Bronchial epithelial cell (primary cell): ENCODE measurements at regions not wholly inside any gene's neighbourhood (a gene's known extent, or its start where the extent isn't known, plus 50 kb on each side); places are given as distances from the start of the nearest gene placed in this dataset.
A peak's percentile ranks its signal among the peaks of the same experiment; 100 is the strongest.
"Not testable (repeated sequence)": the region's sequence is repeated elsewhere in the genome, so short reads cannot be mapped to it uniquely, and the experiment has no call there.

Source experiments
- DNase-seq: peaks from one replicate; pipeline ENCODE4 v3.0.0-alpha.2; 2010; ENCODE audit warnings: low read depth
- FAIRE-seq: peaks from 2 replicates; lab custom pipeline; 2011; peaks lifted over from hg19 to GRCh38; lab: Jason Lieb, UNC
- H3K27me3 ChIP-seq: 2 replicates; pipeline ENCODE4 v1.5.1; 2011; ENCODE audit warnings: low read length; ENCODE audit not compliant: control insufficient read depth, insufficient read depth
- H3K36me3 ChIP-seq: 2 replicates; pipeline ENCODE4 v1.5.1; 2011; ENCODE audit warnings: low read length; ENCODE audit not compliant: control insufficient read depth, insufficient read depth
- H3K4me3 ChIP-seq: 2 replicates; pipeline ENCODE4 v1.5.1; 2011; ENCODE audit warnings: mild to moderate bottlenecking, low read depth, low read length, control low read depth
- CTCF ChIP-seq: IDR thresholded peaks from 2 replicates; pipeline ENCODE4 v1.5.1; 2011; ENCODE audit warnings: mild to moderate bottlenecking, moderate library complexity, low read length, control low read depth, inconsistent platforms; ENCODE audit not compliant: insufficient read depth, severe bottlenecking

GRCh38 chr2:64934530-64934929, 54.7 kb upstream of the SLC1A4 start:
- DNase-seq (peak; percentile 71), FAIRE-seq (no peak)
- H3K27me3 ChIP-seq, result peaks cover 9% of the 10 kb centered on the region
- no peaks in the 10 kb centered on the region for H3K36me3 ChIP-seq
- TF ChIP-seq CTCF, result no peak
- no peak overlapping the region for H3K4me3 ChIP-seq

- H3K36me3 ChIP-seq, result no peaks in the 10 kb centered on the region
- peaks cover 11% of the 10 kb centered on the region for H3K27me3 ChIP-seq
- no peak overlapping the region for H3K4me3 ChIP-seq
- FAIRE-seq (no peak), DNase-seq (no peak)
- no peak for TF ChIP-seq CTCF
Observed at GRCh38 chr2:64936809-64937208, 52.4 kb upstream of the SLC1A4 start.

- not testable (repeated sequence) for H3K36me3 ChIP-seq, FAIRE-seq, DNase-seq, H3K4me3 ChIP-seq
- H3K27me3 ChIP-seq, result peaks cover 13% of the 10 kb centered on the region
Observed at GRCh38 chr2:64937314-64937686, 51.9 kb upstream of the SLC1A4 start.

GRCh38 chr2:64937687-64938491, 51.3 kb upstream of the SLC1A4 start:
- Histone ChIP-seq H3K27me3 (peaks cover 13% of the 10 kb centered on the region), H3K4me3 (no peak overlapping the region), H3K36me3 (no peaks in the 10 kb centered on the region)
- TF ChIP-seq CTCF, result no peak
- FAIRE-seq, result no peak
- DNase-seq, result no peak

- Histone ChIP-seq H3K27me3 (peaks cover 13% of the 10 kb centered on the region), H3K36me3 (no peaks in the 10 kb centered on the region), H3K4me3 (no peak overlapping the region)
- no peak for TF ChIP-seq CTCF
- no peak for FAIRE-seq
- no peak for DNase-seq
Observed at GRCh38 chr2:64938607-64939285, 50.5 kb upstream of the SLC1A4 start.

GRCh38 chr2:64939332-64939917, 49.8 kb upstream of the SLC1A4 start:
- FAIRE-seq (no peak), DNase-seq (no peak)
- Histone ChIP-seq H3K27me3 (peaks cover 13% of the 10 kb centered on the region), H3K36me3 (no peaks in the 10 kb centered on the region), H3K4me3 (no peak overlapping the region)
- no peak for TF ChIP-seq CTCF
